NT2/D1 (cell line): ENCODE measurements at regions not wholly inside any gene's neighbourhood (a gene's known extent, or its start where the extent isn't known, plus 50 kb on each side); places are given as distances from the start of the nearest gene placed in this dataset.

Source experiments
- YY1 ChIP-seq: IDR thresholded peaks from 2 replicates; pipeline ENCODE4 v1.6.1; 2011; ENCODE audit not compliant: insufficient read length, insufficient read depth
- ZNF274 ChIP-seq: IDR thresholded peaks from 2 replicates; pipeline ENCODE4 v1.6.1; 2011; ENCODE audit warnings: mild to moderate bottlenecking, low read depth, low read length

DNA sequence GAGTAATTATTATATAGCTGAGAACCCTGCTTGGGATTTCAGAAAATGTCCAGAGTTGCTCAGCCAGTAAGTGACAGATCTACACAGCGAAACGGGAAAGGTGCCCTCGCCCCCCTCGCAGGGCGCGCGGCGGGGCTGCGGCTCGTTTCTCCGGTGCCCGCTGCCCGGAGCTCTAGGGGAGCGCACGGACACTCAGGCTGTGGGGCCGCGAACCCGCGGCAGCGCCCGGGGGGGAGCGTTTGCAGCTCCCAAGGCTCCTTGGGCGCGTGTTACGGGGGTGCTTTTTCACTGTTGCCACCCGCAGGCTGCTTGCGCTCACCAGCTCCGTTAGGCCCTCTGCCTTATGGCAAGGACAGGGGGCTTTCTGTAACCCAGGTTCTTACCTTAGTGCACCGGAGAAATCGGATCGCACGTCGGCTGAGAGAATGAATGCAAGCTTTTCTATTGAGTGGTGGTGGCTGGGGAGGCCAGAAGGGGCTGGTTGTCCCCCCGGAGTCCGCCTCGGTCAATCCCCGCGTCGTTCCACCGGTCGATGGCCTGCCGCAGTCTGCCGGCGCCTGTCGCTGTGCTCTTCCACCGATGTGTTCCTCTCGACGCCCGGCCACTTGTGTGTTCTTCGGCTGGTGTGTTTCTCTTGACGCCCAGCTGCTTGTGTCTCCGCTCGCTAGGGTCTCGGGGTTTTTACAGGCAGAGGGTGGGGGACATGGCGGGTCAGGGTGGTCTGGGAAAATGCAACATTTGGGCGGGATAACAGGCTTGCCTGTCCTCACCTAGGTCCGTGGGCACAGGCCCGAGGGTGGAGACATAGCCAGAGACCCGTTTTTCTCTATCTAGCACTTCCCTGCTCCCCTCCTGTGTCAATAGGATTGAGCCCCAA, 758.8 kb upstream of the DDX18 start:
- no peak for TF ChIP-seq YY1
- no peak for TF ChIP-seq ZNF274
